ENCODE measurements at regions not wholly inside any gene's neighbourhood (a gene's known extent, or its start where the extent isn't known, plus 50 kb on each side); places are given as distances from the start of the nearest gene placed in this dataset.

DNA sequence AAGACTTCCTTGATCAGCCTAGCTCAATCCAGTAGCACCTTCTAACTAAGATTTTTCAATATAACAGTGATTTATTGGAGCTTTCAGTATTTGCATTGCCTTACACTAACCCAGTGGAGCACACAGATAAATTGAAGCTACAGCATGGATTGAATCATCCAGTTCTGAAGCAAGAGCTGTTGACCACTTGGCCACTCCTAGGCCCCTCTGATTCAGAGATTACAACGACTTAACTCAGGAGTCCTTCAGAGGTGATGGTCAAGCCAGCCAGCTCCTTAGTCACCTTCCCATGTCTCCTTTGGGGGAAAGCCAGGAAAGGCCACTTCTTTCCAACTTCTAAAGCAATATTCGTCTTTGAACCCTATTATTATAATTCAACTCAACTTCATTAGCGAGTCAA, 151.8 kb downstream of the TENT5C start (continued):
- TF ChIP-seq SUZ12 (IDR thresholded peaks at IDR 0.05; ENCODE audit: low read length) (no peak), NRF1 (IDR thresholded peaks at IDR 0.05; ENCODE audit: low read depth, low read length) (no peak), BCL11A (IDR thresholded peaks at IDR 0.05; ENCODE audit: low read depth in 2 of 2, low read length in 2 of 2) (no peak)
- TF ChIP-seq, protein P1, sequence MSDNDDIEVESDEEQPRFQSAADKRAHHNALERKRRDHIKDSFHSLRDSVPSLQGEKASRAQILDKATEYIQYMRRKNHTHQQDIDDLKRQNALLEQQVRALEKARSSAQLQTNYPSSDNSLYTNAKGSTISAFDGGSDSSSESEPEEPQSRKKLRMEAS (IDR thresholded peaks at IDR 0.05), result no peak

Measured in H1 (cell line).